Neural progenitor cell (in vitro differentiated cells): ENCODE measurements at regions not wholly inside any gene's neighbourhood (a gene's known extent, or its start where the extent isn't known, plus 50 kb on each side); places are given as distances from the start of the nearest gene placed in this dataset.

Experiments used
- CTCF ChIP-seq: fragments of 200-600 bp; sonication (generic); IDR thresholded peaks from 2 replicates; pipeline ENCODE4 v1.5.1; 2017; ENCODE audit warnings: antibody characterized with exemption, mild to moderate bottlenecking
- EZH2 ChIP-seq: fragments of 200-600 bp; sonication (generic); IDR thresholded peaks from 2 replicates; pipeline ENCODE4 v1.6.1; 2017; ENCODE audit warnings: antibody characterized with exemption, mild to moderate bottlenecking, moderate library complexity
- EZH2phosphoT487 ChIP-seq: fragments of 200-600 bp; sonication (generic); IDR thresholded peaks from 2 replicates; pipeline ENCODE4 v1.6.1; 2017; ENCODE audit warnings: antibody characterized with exemption

- TF ChIP-seq CTCF (no peak), EZH2 (no peak), EZH2phosphoT487 (no peak)
These were observed 597.1 kb downstream of the MID1IP1 start for GRCh38 chrX:39398215-39398962.
